DMS 273 treated with DMSO at 0.1 percent for 48 hours (cell line): ENCODE measurements at regions not wholly inside any gene's neighbourhood (a gene's known extent, or its start where the extent isn't known, plus 50 kb on each side); places are given as distances from the start of the nearest gene placed in this dataset.
A peak's percentile ranks its signal among the peaks of the same experiment; 100 is the strongest.

ENCODE experiments used
- DNase-seq: peaks from one replicate; lab custom pipeline; 2025; lab: John Stamatoyannopoulos, UW

DNA sequence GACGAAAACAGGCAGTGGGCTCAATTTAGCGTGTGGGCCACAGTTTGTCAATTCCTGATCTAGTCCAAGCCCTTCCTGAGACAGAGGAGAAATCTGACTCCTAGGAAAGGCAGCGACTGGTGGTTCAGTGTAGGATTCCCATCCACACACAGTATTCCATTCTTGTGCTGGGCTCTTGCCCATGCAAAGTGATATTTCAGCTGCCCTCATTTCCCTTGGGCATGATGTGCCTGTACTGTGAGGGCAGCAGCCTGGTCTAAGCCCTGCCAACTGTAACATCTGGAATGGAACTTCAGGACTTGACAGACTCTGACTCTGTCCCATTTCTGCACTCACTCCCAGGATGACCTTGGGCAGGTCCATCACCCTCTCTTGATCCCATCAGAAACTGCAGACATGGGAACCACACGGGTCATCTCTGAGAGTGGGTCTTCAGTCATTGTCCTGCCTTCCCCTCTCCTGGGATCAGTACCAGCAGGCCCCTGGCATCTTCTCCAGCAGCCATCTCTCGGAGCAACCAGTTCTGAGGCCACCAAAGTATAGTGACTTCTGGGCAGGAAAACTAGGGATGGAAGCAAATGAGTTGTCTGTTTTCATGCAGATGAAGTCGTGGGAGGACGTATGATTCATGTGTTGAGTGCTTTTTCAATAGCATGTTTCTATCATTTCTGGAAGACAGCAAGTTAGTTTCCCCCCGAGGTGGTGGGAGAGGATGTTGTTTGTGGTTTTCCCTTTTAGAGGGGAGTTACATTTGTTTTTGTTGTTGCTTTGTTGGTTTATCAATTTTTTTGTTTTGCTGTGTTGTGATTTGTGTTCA, 54.2 kb upstream of the BCL2L14 start:
- peak; percentile 23 for DNase-seq

DNA sequence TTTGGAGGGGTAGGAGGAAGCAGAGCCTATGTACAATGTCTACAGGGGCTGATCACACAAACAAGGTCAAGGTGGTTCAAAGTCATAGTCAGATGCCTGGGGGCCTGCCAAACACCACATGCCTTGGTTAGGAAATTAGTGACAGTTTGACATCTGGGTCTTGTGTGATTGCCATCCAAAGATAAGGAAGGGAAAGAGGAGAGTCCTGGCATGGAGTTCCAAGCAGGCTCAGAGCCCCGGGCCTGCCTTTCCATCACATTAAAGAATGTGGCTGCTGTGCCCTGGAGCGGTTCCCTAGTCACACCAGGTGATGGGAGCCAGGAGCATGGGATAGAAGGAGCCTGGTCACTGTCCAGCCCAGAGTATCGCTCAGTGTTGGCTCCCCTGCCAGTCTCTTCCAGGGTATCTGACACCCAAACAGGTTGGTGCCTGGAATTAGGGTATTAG, 53.6 kb upstream of the BCL2L14 start:
- peak; percentile 7 for DNase-seq

DNA sequence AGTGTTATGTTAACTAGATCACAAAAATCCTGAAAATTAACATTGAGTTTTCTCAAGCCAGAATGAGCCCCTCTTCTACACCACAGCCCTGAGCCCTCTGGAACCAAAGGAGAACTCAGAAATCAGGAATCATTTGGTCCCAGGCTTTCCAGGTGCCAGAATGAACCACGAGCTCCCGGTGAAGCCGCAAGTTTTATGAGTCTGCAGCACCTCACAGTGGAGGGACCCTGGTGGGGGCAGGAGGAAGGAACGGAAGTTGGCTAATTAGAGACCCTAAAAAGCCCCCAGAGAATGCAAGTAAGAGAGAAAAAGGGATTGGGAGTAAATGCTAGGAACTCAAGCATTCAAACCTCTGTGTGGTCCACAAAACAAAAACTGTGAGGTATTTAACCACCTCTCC, 52.9 kb upstream of the BCL2L14 start:
- DNase-seq: no peak

DNA sequence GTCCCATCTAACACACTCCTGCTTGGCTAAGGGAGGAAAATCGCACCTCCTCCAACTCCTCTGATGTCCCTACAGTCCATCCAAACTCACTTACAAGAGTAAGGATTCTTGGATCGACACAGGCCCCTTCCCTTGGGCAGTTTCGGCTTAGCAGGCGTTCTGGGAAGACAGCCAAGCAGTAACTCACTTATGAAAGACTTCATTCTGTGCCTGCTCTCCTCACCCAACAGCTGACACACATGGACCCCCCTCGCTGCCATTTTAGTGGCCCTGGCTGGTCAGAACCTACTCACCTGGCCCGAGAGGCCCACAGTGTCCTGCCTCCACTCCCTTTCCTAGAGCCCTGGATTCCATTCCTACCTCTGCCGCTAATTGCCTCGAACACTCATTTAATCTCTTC, 52.3 kb upstream of the BCL2L14 start:
- no peak for DNase-seq

DNA sequence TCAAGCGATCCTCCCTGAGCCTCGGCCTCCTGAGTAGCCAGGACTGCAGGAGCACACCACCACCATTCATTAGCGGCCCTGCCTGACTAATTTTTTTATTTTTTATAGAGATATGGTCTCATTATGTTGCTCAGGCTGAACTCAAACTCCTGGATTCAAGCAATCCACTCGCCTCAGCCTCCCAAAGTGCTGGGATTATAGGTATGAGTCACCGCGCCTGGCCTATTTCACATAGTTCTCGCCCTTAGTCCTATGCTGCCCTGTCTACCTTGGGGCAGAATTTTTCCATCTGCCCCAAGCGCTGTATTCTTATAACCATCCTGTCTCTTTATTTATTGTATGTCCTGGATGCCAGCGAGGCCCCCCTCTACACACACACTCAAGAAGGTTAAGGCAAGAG, 50.9 kb upstream of the BCL2L14 start:
- DNase-seq: no peak

DNA sequence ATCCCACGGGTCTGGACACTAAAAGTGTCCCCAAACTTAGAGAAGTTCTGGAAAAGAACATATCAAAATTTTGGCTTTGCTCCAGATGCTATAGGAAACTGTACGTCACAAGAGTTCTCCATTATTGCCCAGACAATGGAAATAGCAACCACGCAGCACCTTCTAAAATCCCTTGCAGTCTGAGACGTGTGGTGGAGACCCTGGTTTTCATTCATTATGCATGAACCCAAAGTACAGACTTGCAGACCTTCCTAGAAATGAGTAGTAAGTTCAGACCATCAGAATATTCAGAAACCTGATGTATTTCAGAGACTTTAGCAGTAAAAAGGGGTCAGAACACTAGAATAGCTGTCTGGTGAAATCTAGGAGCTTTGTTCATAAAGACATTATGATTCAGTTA, 50.0 kb upstream of the BCL2L14 start:
- no peak for DNase-seq
